Neural crest cell (in vitro differentiated cells): ENCODE measurements at regions not wholly inside any gene's neighbourhood (a gene's known extent, or its start where the extent isn't known, plus 50 kb on each side); places are given as distances from the start of the nearest gene placed in this dataset.

Experiments
- DNase-seq: peaks from one replicate; pipeline ENCODE4 v3.0.0; 2021; ENCODE audit warnings: low read depth, mixed read lengths, low spot score
- H3K27ac Mint-ChIP-seq: one replicate; pipeline ENCODE4 v1.8.0; 2021; ENCODE audit warnings: mild to moderate bottlenecking, mixed read lengths; ENCODE audit not compliant: unreplicated experiment
- H3K27me3 Mint-ChIP-seq: 2 replicates; pipeline ENCODE4 v1.8.0; 2021; ENCODE audit warnings: low read depth, mild to moderate bottlenecking, mixed read lengths
- H3K36me3 Mint-ChIP-seq: 2 replicates; pipeline ENCODE4 v1.8.0; 2021; ENCODE audit warnings: low read depth, mild to moderate bottlenecking, mixed read lengths
- H3K4me1 Mint-ChIP-seq: 2 replicates; pipeline ENCODE4 v1.8.0; 2021; ENCODE audit warnings: mixed read lengths
- H3K4me3 Mint-ChIP-seq: one replicate; pipeline ENCODE4 v1.8.0; 2021; ENCODE audit warnings: mild to moderate bottlenecking, mixed read lengths
- H3K9me3 Mint-ChIP-seq: 2 replicates; pipeline ENCODE4 v1.8.0; 2021; ENCODE audit warnings: mixed read lengths
- CTCF ChIP-seq: fragments of 200-600 bp; sonication (generic); conservative IDR thresholded peaks from 2 replicates; pipeline ENCODE4 v1.5.0; 2021; ENCODE audit warnings: antibody characterized with exemption, mild to moderate bottlenecking

DNA sequence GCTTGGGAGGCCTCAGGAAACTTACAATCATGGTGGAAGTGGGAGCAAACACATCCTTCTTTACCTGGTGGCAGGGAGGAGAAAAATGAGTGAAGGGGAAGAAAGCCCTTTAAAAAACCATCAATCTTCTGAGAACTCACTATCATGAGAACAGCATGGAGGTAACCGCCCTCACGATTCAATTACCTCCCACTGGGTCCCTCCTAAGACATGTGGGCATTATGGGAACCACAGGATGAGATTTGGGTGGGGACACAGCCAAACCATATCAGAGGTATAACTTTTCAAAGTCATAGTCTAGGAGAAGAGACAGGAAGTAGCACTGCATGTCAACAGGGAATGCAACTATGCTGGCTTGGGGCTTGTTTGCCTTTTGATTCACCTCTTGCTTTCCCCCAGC is 59.9 kb upstream of the DTNBP1 start:
- H3K27ac Mint-ChIP-seq = no peak overlapping the region
- H3K9me3 Mint-ChIP-seq = peaks cover under 1% of the 10 kb centered on the region
- H3K4me3 Mint-ChIP-seq = no peak overlapping the region
- peaks cover 5% of the 10 kb centered on the region for H3K4me1 Mint-ChIP-seq
- no peak for TF ChIP-seq CTCF
- H3K27me3 Mint-ChIP-seq = no peaks in the 10 kb centered on the region
- no peak for DNase-seq
- H3K36me3 Mint-ChIP-seq = peaks cover under 1% of the 10 kb centered on the region

DNA sequence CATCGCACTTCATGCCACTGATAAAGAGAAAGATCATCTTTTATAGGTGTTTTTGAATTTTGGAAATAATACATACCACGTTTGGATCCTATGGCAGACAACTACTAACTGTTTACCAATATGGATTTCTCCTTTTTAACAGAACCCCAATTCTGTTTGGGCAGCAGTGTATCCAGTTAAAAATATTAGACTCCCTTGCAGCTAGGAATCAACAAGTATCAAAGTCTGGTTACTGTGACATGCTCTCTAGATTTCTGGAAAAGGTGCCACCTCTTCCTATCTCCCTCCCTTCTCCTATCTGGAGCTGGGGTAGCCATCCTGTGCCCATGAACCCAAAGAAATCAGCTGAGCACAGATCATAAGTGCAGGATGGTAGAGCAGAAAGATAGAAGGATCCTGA is 54.1 kb upstream of the DTNBP1 start:
- no peak overlapping the region for H3K4me3 Mint-ChIP-seq

GRCh38 chr6:15715851-15716250 is 53.0 kb upstream of the DTNBP1 start:
- Mint-ChIP-seq H3K36me3 (peaks cover 21% of the 10 kb centered on the region), H3K4me1 (no peaks in the 10 kb centered on the region), H3K9me3 (peaks cover 13% of the 10 kb centered on the region), H3K27ac (no peak overlapping the region), H3K4me3 (no peak overlapping the region), H3K27me3 (no peaks in the 10 kb centered on the region)
- TF ChIP-seq CTCF = no peak
- DNase-seq = no peak

More for the DNA sequence above, 54.1 kb upstream of the DTNBP1 start:
- Mint-ChIP-seq H3K27me3 (no peaks in the 10 kb centered on the region), H3K9me3 (peaks cover 13% of the 10 kb centered on the region), H3K36me3 (peaks cover 21% of the 10 kb centered on the region), H3K27ac (no peak overlapping the region), H3K4me1 (no peaks in the 10 kb centered on the region)
- DNase-seq = no peak
- TF ChIP-seq CTCF = no peak

- no peak overlapping the region for H3K4me3 Mint-ChIP-seq
- no peak overlapping the region for H3K27ac Mint-ChIP-seq
- H3K27me3 Mint-ChIP-seq = no peaks in the 10 kb centered on the region
- no peak for TF ChIP-seq CTCF
- H3K9me3 Mint-ChIP-seq = peaks cover 13% of the 10 kb centered on the region
- no peaks in the 10 kb centered on the region for H3K4me1 Mint-ChIP-seq
- H3K36me3 Mint-ChIP-seq = peaks cover 21% of the 10 kb centered on the region
- no peak for DNase-seq
Observed at GRCh38 chr6:15715060-15715459, 52.2 kb upstream of the DTNBP1 start.

DNA sequence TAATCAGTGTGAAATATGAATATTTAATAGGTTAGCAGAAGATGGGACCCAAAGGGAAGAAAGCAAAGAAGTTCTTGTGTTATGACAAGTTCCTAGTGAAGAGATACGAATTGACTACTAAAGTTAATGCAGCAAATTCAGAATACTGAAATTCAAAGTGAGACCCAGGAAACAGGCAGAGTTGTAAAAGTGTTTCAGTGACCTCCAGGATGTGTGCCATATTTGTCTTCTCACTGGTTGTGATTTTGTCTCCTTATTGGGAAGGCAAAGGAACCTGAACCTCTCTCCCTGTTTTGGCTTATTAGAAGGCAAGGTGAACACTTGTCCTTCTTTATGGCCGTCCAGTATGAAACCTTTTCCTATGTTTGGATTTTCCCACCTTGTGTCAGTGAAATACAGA is 51.8 kb upstream of the DTNBP1 start:
- DNase-seq = no peak
- Mint-ChIP-seq H3K9me3 (peaks cover 13% of the 10 kb centered on the region), H3K36me3 (peaks cover 21% of the 10 kb centered on the region), H3K4me3 (no peak overlapping the region), H3K27me3 (no peaks in the 10 kb centered on the region), H3K27ac (no peak overlapping the region), H3K4me1 (no peaks in the 10 kb centered on the region)
- TF ChIP-seq CTCF = no peak

GRCh38 chr6:15713325-15713724 is 50.5 kb upstream of the DTNBP1 start:
- Mint-ChIP-seq H3K9me3 (peaks cover 13% of the 10 kb centered on the region), H3K36me3 (peaks cover 21% of the 10 kb centered on the region), H3K4me3 (no peak overlapping the region), H3K27ac (no peak overlapping the region), H3K27me3 (no peaks in the 10 kb centered on the region), H3K4me1 (no peaks in the 10 kb centered on the region)
- no peak for TF ChIP-seq CTCF
- DNase-seq = no peak
